HL-60/S4 treated with phorbol 12-myristate 13-acetate at 8.2 ng/mL for 4 days and 3 days (cell line): ENCODE measurements at regions not wholly inside any gene's neighbourhood (a gene's known extent, or its start where the extent isn't known, plus 50 kb on each side); places are given as distances from the start of the nearest gene placed in this dataset.
"Not testable (repeated sequence)": the region's sequence is repeated elsewhere in the genome, so short reads cannot be mapped to it uniquely, and the experiment has no call there.

Experiments used
- in situ Hi-C: fragments of 300-500 bp; cut with MboI; formaldehyde crosslinking; loops from 2 replicates; pipeline ENCODE4 v1.15.0; 2022; ENCODE audit warnings: low sequenced_read_pairs

- in situ Hi-C loops, result no loop called here
Measured at GRCh38 chr6:12474167-12475140, 184.3 kb downstream of the EDN1 start.

DNA sequence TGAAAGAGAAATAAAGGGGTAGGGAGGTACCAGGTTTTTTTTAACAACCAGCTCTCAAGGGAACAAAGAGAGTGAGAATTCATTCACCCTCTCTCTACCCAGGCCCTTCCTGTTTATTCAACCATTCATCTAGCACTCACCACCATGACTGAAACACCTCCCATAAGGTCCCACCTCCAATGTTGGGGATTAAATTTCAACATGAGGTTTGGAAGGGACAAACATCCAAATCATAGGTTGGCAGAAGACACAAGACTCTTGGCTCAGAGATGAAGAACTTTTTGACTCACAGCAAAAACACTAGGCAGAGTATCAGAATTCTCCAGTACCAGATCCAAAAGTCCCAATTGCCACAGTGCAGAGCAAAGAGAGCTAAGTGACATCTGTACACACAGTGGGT is 186.3 kb downstream of the EDN1 start:
- in situ Hi-C loops, result no loop called here

DNA sequence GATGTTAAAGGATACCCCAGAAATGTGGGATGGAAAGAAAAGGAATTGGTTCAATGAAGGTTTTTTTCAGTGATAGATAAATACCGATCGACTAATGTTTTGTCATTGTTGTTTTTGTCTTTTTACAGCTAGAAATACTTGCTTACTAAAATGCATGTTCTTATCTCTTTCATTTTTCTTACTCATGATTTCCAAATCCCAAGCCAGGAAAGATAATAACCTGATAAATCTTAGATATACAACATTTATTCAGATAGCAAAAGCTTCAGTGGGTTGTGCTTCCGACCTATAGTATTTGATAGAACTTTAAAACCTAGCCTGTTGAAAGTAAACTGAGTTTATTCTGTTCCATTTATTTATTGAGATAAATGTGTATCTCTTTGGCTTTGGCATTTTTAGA is 187.5 kb downstream of the EDN1 start:
- in situ Hi-C loops, result no loop called here

DNA sequence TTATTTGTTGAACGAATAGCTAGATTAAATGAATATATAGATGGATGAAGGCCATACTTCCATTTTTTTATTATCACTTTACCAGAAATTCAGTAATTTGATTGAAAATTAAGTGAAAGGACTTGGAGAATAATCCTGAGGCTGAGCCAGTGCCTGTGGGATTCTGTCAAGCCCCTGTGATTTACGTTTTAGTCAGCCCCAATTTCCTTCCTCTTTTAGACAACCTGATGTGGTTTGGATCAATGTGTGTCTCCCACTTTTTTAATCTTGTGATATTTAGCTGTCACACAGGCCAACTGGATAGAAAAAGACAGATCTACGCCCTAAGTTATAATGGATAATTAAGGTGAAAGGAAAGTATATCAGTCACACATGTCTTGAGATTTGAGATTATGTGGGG is 188.8 kb downstream of the EDN1 start:
- in situ Hi-C loops, result no loop called here

DNA sequence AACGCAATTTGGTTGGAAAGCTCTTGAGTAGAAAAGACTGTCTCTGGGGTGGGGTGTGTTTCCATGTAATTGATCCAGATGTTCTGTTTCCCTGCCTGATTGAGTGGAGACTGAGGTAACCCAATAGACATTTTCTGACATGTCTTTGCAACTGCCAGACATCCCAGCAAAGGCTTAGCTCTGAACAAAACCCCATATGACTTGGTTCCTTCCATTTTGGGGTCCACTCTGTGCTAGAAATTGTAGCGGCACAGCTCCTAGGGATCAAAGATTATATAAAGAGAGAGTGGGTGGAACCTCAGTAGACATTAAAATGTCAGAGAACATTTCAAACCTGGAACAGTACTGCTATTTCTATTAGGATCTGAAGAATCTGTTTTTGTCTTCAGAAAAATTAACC is 189.3 kb downstream of the EDN1 start:
- in situ Hi-C loops, result no loop called here

- in situ Hi-C loops, result no loop called here
Measured at GRCh38 chr6:12479881-12480280, 189.7 kb downstream of the EDN1 start.

GRCh38 chr6:12480379-12480778 is 190.2 kb downstream of the EDN1 start:
- in situ Hi-C loops, result no loop called here

- in situ Hi-C loops, result no loop called here
Measured at GRCh38 chr6:12481292-12481691, 191.1 kb downstream of the EDN1 start.

GRCh38 chr6:12481850-12482249 is 191.7 kb downstream of the EDN1 start:
- in situ Hi-C loops, result no loop called here

GRCh38 chr6:12482386-12483375 is 192.5 kb downstream of the EDN1 start:
- in situ Hi-C loops, result no loop called here

DNA sequence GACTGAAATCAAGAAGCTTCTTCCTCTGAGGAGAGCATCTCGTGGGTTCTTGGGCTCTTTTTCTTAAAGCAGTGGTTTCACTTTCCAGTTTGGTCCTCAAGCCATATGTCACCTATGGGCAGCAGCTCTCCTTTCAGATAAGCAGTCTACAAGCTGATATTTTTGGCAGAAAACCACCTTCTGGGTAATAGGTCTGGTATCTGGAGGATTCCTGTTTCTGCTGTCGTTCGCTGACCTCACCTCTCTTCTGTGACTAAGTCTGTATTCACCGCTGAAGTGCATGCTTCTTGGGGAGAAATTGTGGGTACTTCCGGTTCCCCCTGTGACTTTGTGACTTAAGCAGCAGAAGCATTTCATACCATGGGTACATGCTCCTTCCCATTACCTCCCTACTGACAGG is 193.6 kb downstream of the EDN1 start:
- in situ Hi-C loops, result no loop called here

GRCh38 chr6:12484519-12484918 is 194.4 kb downstream of the EDN1 start:
- in situ Hi-C loops, result no loop called here

DNA sequence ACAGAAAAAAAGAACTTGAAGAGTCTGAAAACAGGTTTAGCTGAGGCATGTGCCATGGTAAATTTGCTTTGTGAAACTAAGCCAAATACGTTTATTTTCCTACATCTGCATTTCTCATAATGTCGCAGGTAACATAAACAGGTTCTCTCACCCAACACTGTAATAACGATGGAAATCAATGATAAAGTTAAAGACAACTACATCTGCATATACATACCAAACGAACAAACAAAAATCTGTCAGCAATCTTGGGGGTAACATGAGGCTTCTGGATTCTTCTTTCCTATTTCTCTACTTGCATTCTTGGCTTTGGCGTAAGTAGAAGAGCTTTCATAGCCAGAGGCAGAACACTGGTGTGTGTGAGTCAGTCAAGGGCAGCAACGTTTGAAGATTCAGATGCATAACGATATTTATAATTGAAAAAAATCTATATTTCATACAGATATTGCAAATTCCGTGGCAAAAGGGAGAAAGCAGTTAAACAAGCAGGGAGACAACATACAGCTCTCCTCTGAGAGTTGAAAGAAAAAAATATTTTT is 195.1 kb downstream of the EDN1 start:
- in situ Hi-C loops, result no loop called here

DNA sequence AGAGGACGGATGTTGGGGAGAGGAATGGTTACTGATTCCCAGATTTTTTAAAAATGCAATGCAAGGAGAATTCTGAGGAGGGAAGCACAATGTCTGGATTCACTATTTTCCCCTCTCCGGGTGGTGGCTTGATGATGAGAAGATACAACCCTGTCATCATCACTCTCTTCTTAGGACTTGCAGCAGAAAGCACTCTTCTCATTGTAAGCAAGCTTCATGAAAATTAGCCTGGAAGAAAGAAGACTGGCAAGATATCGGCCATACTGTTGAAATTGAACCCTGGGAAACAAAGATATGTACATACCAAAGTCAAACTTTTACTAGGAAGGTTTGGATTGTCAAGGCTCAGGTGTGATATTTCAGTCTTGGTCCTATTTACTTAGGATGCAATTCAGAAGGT is 195.7 kb downstream of the EDN1 start:
- in situ Hi-C loops, result no loop called here

DNA sequence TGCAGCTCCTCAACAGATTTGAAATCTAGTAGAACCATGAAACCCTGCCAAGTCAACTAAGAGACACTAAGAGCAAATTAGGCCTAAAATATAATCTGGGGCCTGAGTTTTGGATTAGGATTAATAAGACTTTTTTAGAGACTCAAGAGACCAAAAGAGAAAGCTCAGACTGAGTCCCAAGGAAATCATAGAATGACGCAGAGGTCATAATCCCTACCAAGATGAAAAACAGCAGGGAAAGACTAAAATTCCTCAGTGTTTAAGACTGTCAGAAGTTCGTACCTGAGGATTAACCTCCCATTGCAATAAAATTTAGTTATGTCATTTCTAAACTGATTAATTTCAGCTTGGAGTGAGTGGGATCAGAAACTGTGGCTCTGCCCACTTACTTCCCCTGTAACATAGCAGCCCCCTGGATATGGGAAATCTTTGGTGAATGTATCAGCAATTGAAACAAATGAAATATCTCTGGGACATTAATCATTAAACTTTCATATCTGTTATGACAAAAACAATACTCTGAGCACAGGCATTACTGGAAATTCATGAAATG is 200.3 kb downstream of the EDN1 start:
- in situ Hi-C loops, result no loop called here

- in situ Hi-C loops, result no loop called here
Measured at GRCh38 chr6:12490904-12491571, 200.9 kb downstream of the EDN1 start.

- in situ Hi-C loops, result not testable (repeated sequence)
Measured at GRCh38 chr6:12492929-12493328, 202.8 kb downstream of the EDN1 start.

DNA sequence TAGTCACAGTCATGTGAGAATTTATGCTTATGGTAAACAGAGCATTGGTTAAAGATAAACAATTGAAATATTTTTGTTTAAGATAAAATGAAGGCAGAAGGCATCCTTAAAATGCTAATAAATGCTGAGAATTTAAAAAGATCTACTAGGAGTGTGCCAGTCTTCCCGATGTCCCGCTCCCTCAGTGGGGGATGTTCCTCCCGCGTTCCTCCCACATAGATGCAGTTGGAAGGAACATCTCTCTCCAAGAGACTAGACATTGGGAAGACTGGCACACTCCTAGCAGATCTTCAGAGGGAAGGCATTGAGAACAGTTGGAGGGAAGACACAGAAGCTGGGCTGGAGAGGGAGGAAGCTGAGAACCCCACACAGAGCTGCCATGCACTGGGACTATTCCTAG is 203.3 kb downstream of the EDN1 start:
- in situ Hi-C loops, result no loop called here

GRCh38 chr6:12494161-12494560 is 204.0 kb downstream of the EDN1 start:
- in situ Hi-C loops, result no loop called here

DNA sequence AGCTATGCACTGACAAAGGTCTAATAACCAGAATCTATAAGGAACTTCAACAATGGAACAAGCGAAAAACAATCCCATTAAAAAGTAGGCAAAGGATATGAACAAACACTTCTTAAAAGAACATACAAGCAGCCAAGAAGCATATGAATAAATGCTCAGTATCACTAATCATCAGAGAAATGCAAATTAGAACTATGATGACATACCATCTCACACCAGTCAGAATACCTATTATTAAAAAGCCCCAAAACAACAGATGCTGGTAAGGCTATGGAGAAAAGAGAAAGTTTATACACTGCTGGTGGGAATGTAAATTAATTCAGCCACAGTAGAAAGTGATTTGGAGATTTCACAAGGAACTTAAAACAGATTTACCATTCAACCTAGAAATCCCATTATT is 211.8 kb downstream of the EDN1 start:
- in situ Hi-C loops, result no loop called here
